BLaER1 treated with 17β-estradiol and CSF1 and Interleukin-3, amounts not matched to agents 10 nM and 100 nM (cell line): ENCODE measurements at regions not wholly inside any gene's neighbourhood (a gene's known extent, or its start where the extent isn't known, plus 50 kb on each side); places are given as distances from the start of the nearest gene placed in this dataset.

Source experiments
- H3K27ac ChIP-seq, 11 experiments: shearing (Covaris generic); formaldehyde crosslinking; 2 replicates each; pipeline ENCODE4 v1.8.1; 2022
- H3K27me3 ChIP-seq, 11 experiments: shearing (Covaris generic); formaldehyde crosslinking; 2 replicates each; pipeline ENCODE4 v1.8.1; 2022
- H3K36me3 ChIP-seq, 11 experiments: shearing (Covaris generic); formaldehyde crosslinking; 2 replicates each; pipeline ENCODE4 v1.8.1; 2022
- H3K4me1 ChIP-seq, 10 experiments: shearing (Covaris generic); formaldehyde crosslinking; 2 replicates each; pipeline ENCODE4 v1.8.1; 2022
- H3K4me2 ChIP-seq, 11 experiments: shearing (Covaris generic); formaldehyde crosslinking; 2 replicates each; pipeline ENCODE4 v1.8.1; 2022
- H3K4me3 ChIP-seq, 10 experiments: shearing (Covaris generic); formaldehyde crosslinking; 2 replicates each; pipeline ENCODE4 v1.8.1; 2022
- H3K9ac ChIP-seq, 11 experiments: shearing (Covaris generic); formaldehyde crosslinking; 2 replicates each; pipeline ENCODE4 v1.8.1; 2022
- H3K9me3 ChIP-seq, 11 experiments: shearing (Covaris generic); formaldehyde crosslinking; replicated peaks in 1 of 11; 2 replicates each; pipeline ENCODE4 v1.8.1; 2022
- H4K20me1 ChIP-seq, 11 experiments: shearing (Covaris generic); formaldehyde crosslinking; 2 replicates each; pipeline ENCODE4 v1.8.1; 2022
- Cebpa-rat ChIP-seq, 11 experiments: shearing (Covaris generic); IDR thresholded peaks; 2 replicates each; pipeline ENCODE4 v1.8.1; 2022

DNA sequence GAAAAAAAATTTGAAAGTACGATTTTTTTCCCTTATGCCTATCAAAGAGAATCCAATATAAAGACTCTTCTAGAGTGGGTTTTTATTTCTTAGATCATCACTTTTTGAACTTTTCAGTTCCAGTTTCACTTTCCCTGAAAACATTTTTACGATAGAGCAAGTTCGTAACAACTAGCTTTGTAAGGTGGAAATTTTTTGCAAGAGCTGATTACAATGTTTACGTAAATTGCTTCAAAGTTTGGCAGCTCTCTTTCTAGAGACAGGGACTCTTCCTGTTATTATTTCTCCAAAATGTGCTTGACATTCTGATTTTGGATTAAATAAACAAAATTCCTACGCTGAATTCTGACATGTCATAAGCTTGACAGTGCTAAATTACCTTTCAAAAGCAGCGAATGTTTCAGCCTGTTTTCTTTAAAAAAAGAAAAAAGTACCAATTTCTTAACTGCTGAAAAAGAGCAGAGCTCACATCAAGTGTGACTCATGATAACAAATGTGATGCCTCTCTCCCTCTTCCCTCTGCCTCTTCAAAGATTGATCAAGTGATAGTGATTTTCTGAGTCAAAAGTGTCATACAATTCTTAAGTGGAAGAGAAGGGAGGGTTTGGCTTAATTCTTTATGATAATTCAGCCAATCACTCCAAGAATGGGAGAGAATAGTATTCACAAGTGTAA is 175.2 kb downstream of the KCNJ2 start:
- peak overlapping the region in 2 of 10 experiments; percentile 21 to 31; a peak in 3 of 20 replicates for H3K4me3 ChIP-seq

DNA sequence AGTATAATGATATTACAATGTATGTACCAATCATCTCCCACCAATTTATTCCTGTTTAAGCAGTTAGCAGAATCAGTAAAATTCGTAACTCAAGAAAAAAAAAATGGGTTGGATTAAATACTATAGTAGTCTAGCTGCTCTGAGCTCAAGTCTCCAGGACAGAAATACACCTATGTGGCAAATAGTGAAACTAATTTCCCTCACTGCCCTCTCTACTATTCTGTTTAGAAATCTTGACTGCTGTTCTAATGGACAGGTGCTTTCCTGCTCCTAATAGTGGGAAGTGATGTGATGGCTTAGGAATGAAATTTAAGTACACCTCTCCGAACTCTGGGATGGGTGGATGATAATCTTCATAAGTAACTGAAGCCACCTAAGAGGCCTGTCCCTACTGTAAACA is 175.7 kb downstream of the KCNJ2 start:
- Histone ChIP-seq H3K9me3 (peaks cover 0 to 12% (median 0%) of the 10 kb centered on the region in 11 experiments; a peak in 4 of 22 replicates), H3K9ac (0 out of 22 replicates have a peak overlapping the region, but pooled peaks of 1 of the 11 experiments have one; percentile 61), H3K27ac (peak overlapping the region in 2 of 11 experiments; percentile 20 to 57; a peak in 2 of 22 replicates), H3K4me2 (peak overlapping the region in 3 of 11 experiments; percentile 49 to 74 (median 57); a peak in 4 of 22 replicates), H3K27me3 (no peaks in the 10 kb centered on the region), H3K36me3 (no peaks in the 10 kb centered on the region), H4K20me1 (no peaks in the 10 kb centered on the region), H3K4me3 (no peak overlapping the region), H3K4me1 (peaks cover 0 to 21% (median 0%) of the 10 kb centered on the region in 10 experiments; a peak in 7 of 20 replicates)
- TF ChIP-seq Cebpa-rat (IDR thresholded peaks at IDR 0.05): no peak

More for the DNA sequence above, 175.2 kb downstream of the KCNJ2 start:
- H3K27me3 ChIP-seq: no peaks in the 10 kb centered on the region
- H4K20me1 ChIP-seq: no peaks in the 10 kb centered on the region
- TF ChIP-seq Cebpa-rat (IDR thresholded peaks at IDR 0.05): no peak
- H3K27ac ChIP-seq: peak overlapping the region in 4 of 11 experiments; percentile 20 to 57 (median 34); a peak in 5 of 22 replicates
- H3K9ac ChIP-seq: peak overlapping the region in 2 of 11 experiments; percentile 36 to 61; a peak in 5 of 22 replicates
- H3K9me3 ChIP-seq: peaks cover 0 to 12% (median 0%) of the 10 kb centered on the region in 11 experiments; a peak in 4 of 22 replicates
- H3K4me1 ChIP-seq: peaks cover 0 to 21% (median 0%) of the 10 kb centered on the region in 10 experiments; a peak in 7 of 20 replicates
- peak overlapping the region in 7 of 11 experiments; percentile 5 to 74 (median 39); a peak in 9 of 22 replicates for H3K4me2 ChIP-seq
- H3K36me3 ChIP-seq: no peaks in the 10 kb centered on the region

DNA sequence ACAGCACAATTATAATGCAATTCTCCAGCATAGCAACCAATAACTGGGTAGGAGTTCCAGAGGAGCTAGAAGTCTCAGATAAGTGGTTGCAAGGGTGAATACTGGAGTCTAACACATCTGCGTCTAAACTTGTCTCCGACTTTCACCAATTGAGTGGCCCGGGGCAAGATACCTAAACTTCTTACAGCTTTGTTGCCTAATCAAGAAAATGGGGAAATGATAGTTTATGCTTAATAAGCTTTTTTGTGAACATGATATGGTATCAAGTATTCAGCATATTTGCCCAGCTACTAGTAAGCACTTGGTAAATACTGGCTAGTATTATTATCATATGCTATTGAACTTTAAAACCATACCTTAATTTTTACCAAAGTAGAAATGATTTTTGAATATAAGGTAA is 183.5 kb downstream of the KCNJ2 start:
- Histone ChIP-seq H3K4me2 (peak overlapping the region in 3 of 11 experiments; percentile 22 to 51 (median 41); a peak in 5 of 22 replicates), H3K4me1 (peaks cover 0 to 21% (median 0%) of the 10 kb centered on the region in 10 experiments; a peak in 6 of 20 replicates), H3K27me3 (no peaks in the 10 kb centered on the region), H4K20me1 (no peaks in the 10 kb centered on the region), H3K36me3 (no peaks in the 10 kb centered on the region), H3K27ac (no peak overlapping the region), H3K9ac (no peak overlapping the region), H3K4me3 (no peak overlapping the region), H3K9me3 (0 out of 22 replicates have a peak, but pooled peaks cover 0 to 6% (median 0%) of the 10 kb centered on the region in 11 experiments)
- no peak for TF ChIP-seq Cebpa-rat (IDR thresholded peaks at IDR 0.05)

DNA sequence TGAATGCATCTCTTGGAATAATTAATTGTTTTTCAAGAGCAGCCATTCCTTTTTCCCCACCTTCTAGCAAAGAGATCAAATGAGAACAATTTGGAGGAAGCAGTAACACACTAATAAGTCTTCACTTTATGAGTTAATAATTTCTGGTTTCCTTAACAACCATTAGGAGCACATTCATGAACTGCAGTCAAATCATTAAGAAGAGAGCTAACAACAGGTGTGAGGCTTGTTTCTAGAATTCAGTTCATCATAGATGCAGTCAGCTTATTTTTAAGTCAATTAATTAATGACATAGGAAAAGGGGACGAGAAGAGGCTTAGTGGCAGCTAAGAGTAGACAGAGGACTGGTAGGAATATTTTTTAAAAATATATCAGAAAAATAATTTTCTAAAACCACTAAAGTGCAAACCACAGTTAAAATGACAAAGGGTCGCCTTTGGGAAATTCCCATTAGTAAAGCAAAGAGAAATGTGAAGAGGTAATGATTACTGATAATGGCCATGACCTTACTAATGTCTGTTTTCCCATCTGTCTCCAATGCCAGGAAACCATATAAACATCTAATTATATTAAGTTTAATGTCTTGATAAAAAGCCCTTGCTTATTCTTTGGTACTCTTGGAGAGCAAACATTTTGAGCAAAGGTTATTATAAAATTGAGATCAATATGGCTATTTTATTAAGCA is 184.2 kb downstream of the KCNJ2 start:
- Histone ChIP-seq H3K27ac (no peak overlapping the region), H3K36me3 (no peaks in the 10 kb centered on the region), H3K4me3 (no peak overlapping the region), H3K9me3 (0 out of 22 replicates have a peak, but pooled peaks cover 0 to 6% (median 0%) of the 10 kb centered on the region in 11 experiments), H3K4me2 (peak overlapping the region in 3 of 11 experiments; percentile 22 to 51 (median 41); a peak in 3 of 22 replicates), H3K27me3 (no peaks in the 10 kb centered on the region), H4K20me1 (no peaks in the 10 kb centered on the region), H3K9ac (no peak overlapping the region), H3K4me1 (peaks cover 0 to 21% (median 0%) of the 10 kb centered on the region in 10 experiments; a peak in 6 of 20 replicates)
- TF ChIP-seq Cebpa-rat (IDR thresholded peaks at IDR 0.05): no peak

DNA sequence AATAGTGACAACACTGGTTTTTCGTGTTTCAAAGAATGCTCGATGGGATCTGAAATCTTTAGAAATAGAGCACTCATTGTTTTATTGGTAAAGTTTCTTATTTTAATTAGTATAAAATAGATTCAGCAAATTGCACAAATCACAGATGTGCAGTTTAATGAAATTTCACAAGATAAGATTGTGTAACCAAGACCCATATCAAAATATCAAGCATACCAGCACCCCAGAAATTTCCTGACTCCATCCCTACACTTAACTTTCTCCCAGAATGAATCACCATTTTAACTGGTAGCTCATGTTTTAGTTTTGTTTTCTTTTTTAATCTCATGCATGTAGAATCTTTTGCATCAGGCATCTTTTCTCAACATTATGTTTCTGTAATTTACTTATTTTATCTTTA is 185.9 kb downstream of the KCNJ2 start:
- H3K27me3 ChIP-seq: no peaks in the 10 kb centered on the region
- H3K36me3 ChIP-seq: no peaks in the 10 kb centered on the region
- no peak overlapping the region for H3K4me3 ChIP-seq
- no peaks in the 10 kb centered on the region for H4K20me1 ChIP-seq
- no peak overlapping the region for H3K9ac ChIP-seq
- 0 out of 22 replicates have a peak, but pooled peaks cover 0 to 6% (median 0%) of the 10 kb centered on the region in 11 experiments for H3K9me3 ChIP-seq
- H3K27ac ChIP-seq: no peak overlapping the region
- TF ChIP-seq Cebpa-rat (IDR thresholded peaks at IDR 0.05): no peak
- H3K4me2 ChIP-seq: no peak overlapping the region
- H3K4me1 ChIP-seq: peaks cover 0 to 21% (median 0%) of the 10 kb centered on the region in 10 experiments; a peak in 6 of 20 replicates

DNA sequence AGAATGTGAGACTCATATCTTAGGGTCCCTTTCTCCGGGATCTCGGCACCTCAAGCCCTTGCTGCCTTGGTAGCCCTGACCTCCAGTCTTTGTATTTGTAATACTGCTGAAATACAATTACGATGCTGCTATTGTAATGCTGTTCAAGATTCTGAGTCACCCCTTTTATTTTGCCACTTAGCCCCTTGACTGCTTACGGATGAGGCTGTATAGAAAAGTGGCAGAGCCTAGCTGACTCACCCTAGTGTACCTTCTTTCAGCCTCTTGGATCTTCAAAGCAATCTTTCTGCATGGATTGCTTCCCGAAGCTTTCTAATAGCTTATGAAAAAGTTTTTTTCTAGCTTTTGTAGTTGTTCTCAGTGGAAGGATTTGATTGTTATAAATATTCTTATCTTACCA is 187.9 kb downstream of the KCNJ2 start:
- Histone ChIP-seq H3K4me1 (peaks cover 0 to 20% (median 0%) of the 10 kb centered on the region in 10 experiments; a peak in 6 of 20 replicates), H3K4me2 (no peak overlapping the region), H3K9me3 (no peaks in the 10 kb centered on the region), H3K27ac (no peak overlapping the region), H3K9ac (no peak overlapping the region), H4K20me1 (no peaks in the 10 kb centered on the region), H3K27me3 (no peaks in the 10 kb centered on the region), H3K36me3 (no peaks in the 10 kb centered on the region), H3K4me3 (no peak overlapping the region)
- TF ChIP-seq Cebpa-rat (IDR thresholded peaks at IDR 0.05): no peak

DNA sequence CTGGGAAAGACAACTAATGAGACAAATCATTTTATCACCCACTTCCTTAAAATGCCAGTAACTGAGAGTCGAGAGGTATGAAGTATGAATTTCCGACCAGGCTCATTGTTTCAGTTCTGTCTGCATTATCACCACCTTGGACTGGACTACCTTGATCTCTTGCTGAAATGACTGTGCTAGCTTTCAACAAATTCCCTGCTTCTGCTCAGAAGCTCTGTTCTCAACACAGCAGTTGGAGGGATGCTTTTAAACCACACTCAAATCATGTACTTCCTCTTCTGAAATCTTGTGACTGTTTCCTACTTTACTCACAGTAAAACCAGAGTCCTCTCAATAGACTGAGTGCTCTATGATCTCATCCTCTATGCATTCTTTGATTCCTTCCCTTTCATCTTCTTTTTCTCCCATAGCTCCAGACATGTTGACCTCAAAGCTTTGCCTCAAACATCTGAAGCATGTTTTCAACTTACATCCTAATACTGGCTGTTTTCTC is 195.8 kb downstream of the KCNJ2 start:
- Histone ChIP-seq H3K4me3 (no peak overlapping the region), H3K9ac (peak overlapping the region in 2 of 11 experiments; percentile 16 to 38; a peak in 1 of 22 replicates), H3K9me3 (peaks cover 0 to 2% (median 0%) of the 10 kb centered on the region in 11 experiments; a peak in 1 of 22 replicates), H3K27me3 (no peaks in the 10 kb centered on the region), H4K20me1 (no peaks in the 10 kb centered on the region), H3K4me2 (peak overlapping the region in 4 of 11 experiments; percentile 10 to 65 (median 36); a peak in 7 of 22 replicates), H3K36me3 (no peaks in the 10 kb centered on the region), H3K27ac (peak overlapping the region in 4 of 11 experiments; percentile 27 to 57 (median 50); a peak in 7 of 22 replicates), H3K4me1 (peaks cover 0 to 41% (median 9%) of the 10 kb centered on the region in 10 experiments; a peak in 14 of 20 replicates)
- TF ChIP-seq Cebpa-rat (IDR thresholded peaks at IDR 0.05): no peak

DNA sequence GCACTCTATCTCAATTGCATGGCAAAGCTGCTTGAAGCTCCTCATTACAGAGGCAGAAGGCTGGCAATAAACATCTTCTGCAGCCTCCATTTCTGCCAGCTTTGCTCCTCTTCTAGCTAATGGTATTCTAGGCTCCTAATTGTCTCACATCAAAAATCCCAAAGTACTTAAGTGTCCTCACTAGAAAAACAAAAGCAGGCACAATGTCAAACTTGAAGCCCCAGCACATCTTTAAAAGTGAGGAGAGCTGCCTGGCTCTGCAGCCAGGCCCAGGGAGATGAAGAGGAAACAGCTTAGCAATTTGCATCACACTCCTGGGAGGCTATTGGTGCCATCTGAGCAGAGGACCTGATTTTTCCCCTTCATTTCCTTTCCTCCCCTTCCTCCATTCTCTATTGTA is 197.1 kb downstream of the KCNJ2 start:
- no peaks in the 10 kb centered on the region for H3K36me3 ChIP-seq
- no peak overlapping the region for H3K4me3 ChIP-seq
- peak overlapping the region in 2 of 11 experiments; percentile 16 to 18; a peak in 1 of 22 replicates for H3K4me2 ChIP-seq
- no peak overlapping the region for H3K27ac ChIP-seq
- no peak for TF ChIP-seq Cebpa-rat (IDR thresholded peaks at IDR 0.05)
- peaks cover 0 to 49% (median 9%) of the 10 kb centered on the region in 10 experiments; a peak in 14 of 20 replicates for H3K4me1 ChIP-seq
- peaks cover 0 to 5% (median 0%) of the 10 kb centered on the region in 11 experiments; a peak in 1 of 22 replicates for H3K9me3 ChIP-seq
- H4K20me1 ChIP-seq: no peaks in the 10 kb centered on the region
- no peaks in the 10 kb centered on the region for H3K27me3 ChIP-seq
- no peak overlapping the region for H3K9ac ChIP-seq
